GM12878 (cell line): ENCODE measurements at regions not wholly inside any gene's neighbourhood (a gene's known extent, or its start where the extent isn't known, plus 50 kb on each side); places are given as distances from the start of the nearest gene placed in this dataset.

Experiments
- ATAC-seq: fragments of 200-7000 bp; cut with Tn5 transposase; 3 replicates; pipeline ENCODE4 v1.9.1; 2020; ENCODE audit warnings: mild to moderate bottlenecking, moderate library complexity
- BruUV-seq: library from RNA; stranded (reverse); fragments of 400-500 nt; replicated peaks from 2 replicates; lab custom pipeline; 2021; lab: Mats Ljungman, UMichigan
- CTCF ChIA-PET: fragments of 300-600 bp; sonication (Branson Sonifier 250); formaldehyde crosslinking; extraction: SDS; loops from one replicate; lab custom pipeline; 2021; ENCODE audit warnings: inconsistent platforms; lab: Yijun Ruan, JAX
- POLR2A ChIA-PET: fragments of 350-600 bp; formaldehyde crosslinking; extraction: SDS; loops from one replicate; lab custom pipeline; 2021; ENCODE audit warnings: inconsistent platforms; lab: Charles Lee
- RAD21 ChIA-PET: fragments of 300-600 bp; sonication (Branson Sonifier 250); formaldehyde crosslinking; loops from one replicate; lab custom pipeline; 2023; ENCODE audit warnings: antibody characterized with exemption; ENCODE audit not compliant: unreplicated experiment; lab: Charles Lee
- SMC1A ChIA-PET: fragments of 300-600 bp; sonication (Branson Sonifier 250); formaldehyde crosslinking; loops from one replicate; lab custom pipeline; 2023; ENCODE audit not compliant: unreplicated experiment, uncharacterized antibody; lab: Charles Lee
- DNase-seq: peaks from one replicate; pipeline ENCODE4 v3.0.0-alpha.2; 2011; ENCODE audit warnings: low read depth, low spot score
- FAIRE-seq: peaks from 3 replicates; lab custom pipeline; 2011; peaks lifted over from hg19 to GRCh38; lab: Jason Lieb, UNC
- H2AFZ ChIP-seq: 2 replicates; pipeline ENCODE4 v1.6.0; 2011; ENCODE audit warnings: low read depth, low read length, control low read depth; ENCODE audit not compliant: control insufficient read depth
- H3K27ac ChIP-seq: 2 replicates; pipeline ENCODE4 v1.5.1; 2011; ENCODE audit warnings: control low read depth; ENCODE audit not compliant: control insufficient read depth, insufficient read depth
- H3K27me3 ChIP-seq, 2 experiments: replicated peaks in 1 of 2; 2 replicates each; pipeline versions ENCODE4 v1.6.0 to v1.6.1; 2011; ENCODE audit warnings: low read length in 1 of 2; ENCODE audit not compliant: control insufficient read depth in 2 of 2, insufficient read depth in 2 of 2
- H3K36me3 ChIP-seq, 2 experiments: 2 replicates each; pipeline ENCODE4 v1.5.1; 2011; ENCODE audit warnings: low read length in 1 of 2; ENCODE audit not compliant: control insufficient read depth in 2 of 2, insufficient read depth in 2 of 2
- H3K4me1 ChIP-seq: 2 replicates; pipeline ENCODE4 v1.6.1; 2011; ENCODE audit warnings: mild to moderate bottlenecking, low read length, moderate library complexity, mixed read lengths; ENCODE audit not compliant: control insufficient read depth, insufficient read depth
- H3K4me2 ChIP-seq: 2 replicates; pipeline ENCODE4 v1.6.0; 2011; ENCODE audit warnings: control low read depth; ENCODE audit not compliant: control insufficient read depth, insufficient read depth
- H3K4me3 ChIP-seq: fragments of 200-600 bp; sonication (generic); 2 replicates; pipeline ENCODE4 v1.5.1; 2016
- H3K79me2 ChIP-seq: 2 replicates; pipeline ENCODE4 v1.6.0; 2011; ENCODE audit warnings: low read length; ENCODE audit not compliant: control insufficient read depth, insufficient read depth
- H3K9ac ChIP-seq: 2 replicates; pipeline ENCODE4 v1.8.0; 2011; ENCODE audit warnings: low read length, control low read depth, mixed read lengths; ENCODE audit not compliant: control insufficient read depth, insufficient read depth
- H3K9me3 ChIP-seq: replicated peaks from 3 replicates; pipeline ENCODE4 v1.5.1; 2011; ENCODE audit warnings: mild to moderate bottlenecking, low read length; ENCODE audit not compliant: control insufficient read depth, insufficient read depth
- H4K20me1 ChIP-seq: 2 replicates; pipeline ENCODE4 v1.6.0; 2011; ENCODE audit not compliant: control insufficient read depth, insufficient read depth
- BHLHE40 ChIP-seq, 2 experiments: fragments of 450-650 bp in 1 of 2; IDR thresholded peaks; 2 replicates each; pipeline ENCODE4 v1.6.1; 2011 to 2017; ENCODE audit warnings: low read depth in 2 of 2, borderline replicate concordance in 1 of 2, improper control_type of control experiment in 1 of 2, low read length in 1 of 2, mild to moderate bottlenecking in 1 of 2
- BMI1 ChIP-seq: fragments of 450-650 bp; IDR thresholded peaks from 2 replicates; pipeline ENCODE4 v1.6.1; 2016; ENCODE audit warnings: mild to moderate bottlenecking, moderate library complexity, borderline replicate concordance
- FOXM1 ChIP-seq: IDR thresholded peaks from 2 replicates; pipeline ENCODE4 v1.6.1; 2012; ENCODE audit warnings: low read depth, mild to moderate bottlenecking, inconsistent platforms, low read length, moderate library complexity
- MEF2B ChIP-seq: fragments of 450-650 bp; IDR thresholded peaks from 2 replicates; pipeline ENCODE4 v1.6.1; 2018; ENCODE audit warnings: mild to moderate bottlenecking, moderate library complexity; ENCODE audit not compliant: partially characterized antibody, poor library complexity, severe bottlenecking
- MTA3 ChIP-seq: IDR thresholded peaks from 2 replicates; pipeline ENCODE4 v1.6.1; 2012; ENCODE audit warnings: low read length, inconsistent platforms, borderline replicate concordance
- NR2C2 ChIP-seq: IDR thresholded peaks from 2 replicates; pipeline ENCODE4 v1.6.1; 2011; ENCODE audit warnings: borderline replicate concordance, low read depth; ENCODE audit not compliant: control insufficient read depth, insufficient read length
- PKNOX1 ChIP-seq: fragments of 450-650 bp; IDR thresholded peaks from 2 replicates; pipeline ENCODE4 v1.6.1; 2016; ENCODE audit warnings: mild to moderate bottlenecking
- SKIL ChIP-seq: fragments of 450-650 bp; IDR thresholded peaks from 2 replicates; pipeline ENCODE4 v1.6.1; 2017; ENCODE audit warnings: mild to moderate bottlenecking, low read depth, inconsistent platforms; ENCODE audit not compliant: poor library complexity, severe bottlenecking
- TAF1 ChIP-seq: IDR thresholded peaks from 2 replicates; pipeline ENCODE4 v1.6.1; 2011; ENCODE audit warnings: mild to moderate bottlenecking, low read depth, low read length, borderline replicate concordance
- TCF12 ChIP-seq: IDR thresholded peaks from 2 replicates; pipeline ENCODE4 v1.6.1; 2011; ENCODE audit warnings: low read depth, mild to moderate bottlenecking, low read length
- ZNF592 ChIP-seq: fragments of 450-650 bp; IDR thresholded peaks from 2 replicates; pipeline ENCODE4 v1.6.1; 2017; ENCODE audit warnings: mild to moderate bottlenecking, moderate library complexity
- ZNF687 ChIP-seq: fragments of 450-650 bp; IDR thresholded peaks from 2 replicates; pipeline ENCODE4 v1.6.1; 2017; ENCODE audit warnings: mild to moderate bottlenecking, moderate library complexity
- WGBS: methylation state at CpG from one replicate; pipeline ENCODE4 v1.1.6; 2016; ENCODE audit warnings: low lambda C conversion rate; ENCODE audit not compliant: insufficient replicate concordance, insufficient coverage; ENCODE audit errors: missing lambda C conversion rate; 5-methylcytosine and 5-hydroxymethylcytosine counted together
- in situ Hi-C: fragments of 300-500 bp; cut with MboI; formaldehyde crosslinking; loops from 9 replicates; pipeline ENCODE4 v1.14.3; 2018; ENCODE audit warnings: mixed read lengths
- intact Hi-C: fragments of 100-400 bp; cut with micrococcal nuclease; formaldehyde crosslinking; loops from one replicate; pipeline ENCODE4 v1.14.2; 2022; ENCODE audit not compliant: unreplicated experiment

- FAIRE-seq (no peak), DNase-seq (no peak), ATAC-seq (no peak)
- H3K9me3 ChIP-seq: no peaks in the 10 kb centered on the region
- no peak overlapping the region for H2AFZ ChIP-seq
- ChIA-PET RAD21 (no interaction called here), POLR2A (no interaction called here), CTCF (interaction anchor here (2.4 kb wide), 1 partner anchor 430 kb away, joined by 14 read pairs; no protein-coding TSS in a partner anchor), SMC1A (interaction anchor here (1.0 kb wide), 1 partner anchor 231 kb away, joined by 3 read pairs; no protein-coding TSS in a partner anchor)
- H3K27ac ChIP-seq: no peak overlapping the region
- 83% methylated on average over 7 of the region's 7 CpGs for WGBS
- H3K4me3 ChIP-seq: no peak overlapping the region
- no peaks in the 10 kb centered on the region for H3K36me3 ChIP-seq
- in situ Hi-C loops: loop anchor here (25.0 kb wide), 1 partner anchor 404 kb away; no protein-coding TSS in a partner anchor
- intact Hi-C loops: no loop called here
- peaks cover 0 to 6% of the 10 kb centered on the region in 2 experiments; a peak in 1 of 4 replicates for H3K27me3 ChIP-seq
- H3K4me1 ChIP-seq: peaks cover 10% of the 10 kb centered on the region; the same call in 1 of the 2 replicates
- no peaks in the 10 kb centered on the region for H4K20me1 ChIP-seq
- BruUV-seq: no TSS peak
- no peak overlapping the region for H3K9ac ChIP-seq
- H3K4me2 ChIP-seq: no peak overlapping the region
- no peaks in the 10 kb centered on the region for H3K79me2 ChIP-seq
- TF ChIP-seq MEF2B (no peak), BMI1 (no peak), ZNF592 (no peak), BHLHE40 (IDR thresholded peaks at IDR 0.05; ENCODE audit: borderline replicate concordance in 1 of 2, low read depth in 2 of 2, low read length in 1 of 2) (no peak), TAF1 (no peak), MTA3 (no peak), ZNF687 (no peak), TCF12 (no peak), NR2C2 (no peak), FOXM1 (no peak), SKIL (no peak), PKNOX1 (no peak)
These were observed 55.2 kb upstream of the SYT13 start for GRCh38 chr11:45341372-45341771.
